HG03064 (cell line): ENCODE measurements at regions not wholly inside any gene's neighbourhood (a gene's known extent, or its start where the extent isn't known, plus 50 kb on each side); places are given as distances from the start of the nearest gene placed in this dataset.

Experiments used
- ATAC-seq: cut with Tn5 transposase; IDR thresholded peaks from one replicate; pipeline ENCODE4 v1.9.1; 2021; ENCODE audit warnings: low read depth; ENCODE audit not compliant: unreplicated experiment

DNA sequence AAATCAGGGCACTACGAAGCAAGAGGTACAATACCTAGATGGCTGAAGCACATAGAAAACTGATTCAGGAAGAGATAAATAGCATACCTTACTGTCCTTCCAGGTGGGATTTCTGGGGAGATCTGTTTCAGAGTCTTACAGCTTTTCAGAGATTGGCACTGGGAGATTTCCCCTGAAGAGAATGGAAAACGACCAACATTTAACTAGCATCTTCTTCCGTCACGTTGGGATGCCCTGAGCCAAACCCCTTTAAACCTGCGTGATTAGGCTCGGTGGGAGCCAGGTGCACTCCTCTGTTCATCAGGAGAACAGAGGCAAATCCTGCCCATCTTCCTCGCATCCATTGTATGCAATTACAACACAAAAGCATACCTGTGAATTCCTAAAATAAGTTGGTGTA lies 614.5 kb downstream of the HDGFL1 start:
- ATAC-seq = no peak

DNA sequence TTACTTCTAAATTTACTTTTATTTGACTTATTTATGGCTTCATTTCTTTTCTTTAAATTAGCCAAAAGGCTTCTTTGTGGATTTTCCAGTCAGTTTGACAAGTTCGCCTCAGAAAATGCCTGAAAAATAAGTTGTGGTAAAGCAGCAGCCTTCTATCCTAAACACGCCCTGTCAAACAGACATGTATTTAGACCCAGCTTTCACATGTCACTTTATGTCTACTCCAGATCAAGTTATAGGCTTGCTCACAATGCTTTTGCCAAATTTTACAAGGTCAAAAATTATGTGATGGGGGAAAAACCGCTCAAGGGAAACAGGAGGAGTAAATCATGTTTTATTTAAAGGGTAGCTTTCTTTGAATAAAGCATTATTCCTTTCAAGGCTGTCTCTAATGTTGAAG lies 615.0 kb downstream of the HDGFL1 start:
- no peak for ATAC-seq

DNA sequence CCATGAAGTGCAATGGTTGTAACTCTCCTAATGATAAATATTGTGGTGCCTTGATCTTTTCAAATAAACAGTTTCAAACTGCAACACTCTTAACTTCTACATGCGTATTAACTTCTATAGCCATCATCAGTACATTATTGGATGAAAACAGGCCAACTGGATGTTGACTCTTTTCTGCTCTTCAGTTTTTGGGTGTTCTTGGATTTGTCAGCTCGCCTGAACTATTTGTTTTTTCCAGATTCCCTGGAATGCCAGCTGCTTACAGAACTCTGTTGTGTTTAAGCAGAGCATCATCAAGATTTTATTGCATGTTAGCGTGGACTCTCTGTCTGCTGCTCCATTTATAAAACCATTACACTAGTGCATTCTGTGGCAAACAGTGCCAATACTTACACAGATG lies 626.1 kb downstream of the HDGFL1 start:
- no peak for ATAC-seq

DNA sequence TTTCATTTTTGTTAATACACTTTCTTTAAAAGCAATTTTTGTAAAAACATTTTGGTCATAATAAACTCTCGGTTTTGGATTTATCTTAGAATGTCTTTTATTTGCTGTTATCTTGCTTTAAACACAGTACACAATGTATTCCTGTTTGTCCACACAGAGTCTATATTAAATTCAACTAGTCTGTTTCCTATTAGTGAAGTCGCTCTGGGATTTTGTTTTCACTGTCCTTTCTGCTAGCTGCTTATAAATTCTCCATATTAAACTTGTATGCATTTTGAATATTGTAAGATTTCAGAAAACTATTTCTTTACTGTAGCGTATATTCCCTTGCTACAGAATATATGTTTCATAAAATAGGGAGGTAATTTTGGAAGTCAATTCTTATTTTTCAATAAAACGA lies 630.2 kb downstream of the HDGFL1 start:
- no peak for ATAC-seq

DNA sequence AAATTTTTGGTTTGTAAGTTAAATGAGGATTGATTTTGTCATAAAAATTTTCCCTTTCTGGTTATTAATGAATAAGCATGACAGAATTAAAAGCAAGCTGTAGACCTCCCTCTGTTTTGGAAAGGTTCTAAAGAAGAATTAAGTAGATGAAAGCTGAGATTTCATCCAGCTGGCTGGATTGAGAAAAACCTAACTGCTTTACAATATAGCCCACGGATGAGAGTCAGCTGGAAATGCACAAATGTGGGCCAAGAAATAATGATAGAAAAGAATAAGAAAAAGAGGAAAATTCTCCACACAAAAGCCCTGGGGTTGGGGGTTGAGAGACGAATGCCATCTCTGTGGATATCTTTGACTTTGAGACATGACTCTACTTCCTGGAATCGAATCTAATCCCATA lies 631.6 kb downstream of the HDGFL1 start:
- ATAC-seq = no peak

DNA sequence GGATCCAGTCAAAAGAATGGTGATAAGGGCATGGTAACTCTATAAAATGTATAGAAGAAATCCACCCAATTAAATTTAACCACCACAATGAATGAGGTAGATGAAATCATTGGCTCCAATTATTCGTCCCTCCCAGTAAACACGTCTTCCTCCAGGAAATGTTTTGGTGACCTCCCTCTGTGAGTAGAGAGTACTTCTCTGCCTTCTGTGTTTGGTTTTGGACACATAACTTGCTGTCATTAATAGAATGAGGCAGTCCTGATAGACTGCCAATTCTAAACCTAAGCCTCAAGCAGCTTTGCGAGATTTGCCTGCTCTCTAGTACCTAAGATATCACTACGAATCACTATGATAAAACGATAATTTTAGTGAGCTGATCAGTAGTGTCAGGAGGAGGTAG lies 632.8 kb downstream of the HDGFL1 start:
- no peak for ATAC-seq

DNA sequence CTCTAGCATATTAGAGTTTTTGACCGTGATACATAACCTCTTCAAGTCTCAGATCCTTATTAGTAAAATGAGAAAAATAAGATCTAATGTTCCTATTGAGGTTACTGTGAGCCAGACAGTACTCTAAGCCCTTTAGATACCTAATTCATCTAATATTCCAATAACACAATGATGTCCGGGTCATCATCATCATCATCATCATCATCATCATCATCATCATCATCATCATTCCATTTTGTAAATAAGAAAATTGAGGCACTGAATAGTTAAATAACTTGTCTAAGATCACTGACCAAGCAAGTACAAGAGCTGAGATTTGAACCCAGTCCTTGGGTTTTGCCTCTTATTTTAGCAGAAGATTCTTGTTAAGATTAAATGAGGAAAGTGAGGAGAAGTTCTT lies 643.0 kb downstream of the HDGFL1 start:
- no peak for ATAC-seq

DNA sequence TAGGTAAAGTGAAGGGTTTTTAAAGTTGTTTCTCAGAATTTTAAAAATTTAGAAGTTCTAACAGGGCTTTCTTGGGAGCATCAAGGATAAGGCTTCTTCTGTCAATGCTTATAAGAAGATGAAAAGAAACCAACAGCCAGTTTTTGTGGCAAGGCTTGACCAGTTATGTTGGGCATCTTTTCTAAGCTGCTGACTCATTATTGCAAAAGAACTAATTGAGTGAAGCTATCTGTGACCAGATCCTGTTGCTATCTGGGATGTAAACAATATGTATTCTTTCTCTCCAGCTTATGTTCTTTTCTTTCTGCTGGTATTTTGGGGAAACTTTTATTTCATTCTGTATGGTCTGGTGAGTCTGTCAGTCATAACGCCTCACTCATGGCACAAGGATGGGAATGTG lies 643.8 kb downstream of the HDGFL1 start:
- ATAC-seq = no peak

DNA sequence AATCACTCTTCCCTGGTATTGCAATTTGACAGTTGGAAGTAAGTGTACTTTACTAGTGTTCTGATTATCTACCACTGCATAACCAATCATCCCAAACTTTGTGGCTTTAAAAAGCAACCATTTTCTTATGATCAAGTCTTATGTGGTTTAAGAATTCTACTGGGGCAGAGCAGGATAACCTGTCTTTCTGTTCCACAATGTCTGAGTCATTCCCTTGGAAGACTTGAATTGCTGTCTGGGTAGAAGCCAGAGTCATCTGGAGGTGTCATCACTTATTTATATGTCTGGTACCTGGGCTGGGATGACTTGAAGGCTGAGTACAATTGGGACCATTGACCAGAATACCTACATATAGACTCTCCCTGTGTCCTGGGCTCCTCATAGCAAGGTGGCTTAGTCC lies 644.3 kb downstream of the HDGFL1 start:
- ATAC-seq = no peak

DNA sequence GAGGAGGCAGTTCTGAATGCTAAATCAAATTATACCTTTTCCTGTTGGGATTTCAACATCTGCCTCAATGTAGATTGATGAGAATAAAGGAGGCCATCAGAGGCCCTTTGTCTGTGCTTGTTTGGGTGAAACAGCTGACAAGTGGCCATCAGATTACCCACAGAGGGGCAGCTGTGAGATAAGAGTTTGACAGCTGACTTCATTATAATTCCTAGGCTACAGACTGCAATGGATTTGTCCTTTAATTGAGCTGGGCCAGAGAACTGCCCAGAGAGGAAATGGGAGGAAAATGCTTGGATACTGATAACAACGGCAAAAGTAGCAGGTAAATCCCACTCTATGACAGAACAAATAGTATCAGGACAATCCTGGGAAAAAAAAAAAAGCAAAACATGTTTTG lies 649.4 kb downstream of the HDGFL1 start:
- ATAC-seq = no peak

DNA sequence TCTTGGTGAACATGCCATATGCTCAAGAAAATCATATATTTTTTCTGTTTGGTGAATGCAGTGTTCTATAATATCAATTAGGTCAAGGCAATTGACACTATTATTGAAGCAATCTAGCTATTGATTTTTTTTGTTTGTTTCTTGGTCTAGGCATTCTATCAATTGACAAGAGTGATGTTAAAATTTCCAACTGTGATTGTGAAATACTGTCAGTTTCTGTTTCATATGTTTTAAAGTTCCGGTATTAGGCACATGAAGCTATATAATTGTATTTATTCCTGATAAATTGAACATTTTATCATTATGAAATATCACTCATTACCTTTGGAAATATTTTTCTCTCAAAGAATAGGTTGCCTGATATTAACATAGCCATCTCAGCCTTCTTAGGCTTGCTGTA lies 653.4 kb downstream of the HDGFL1 start:
- ATAC-seq = no peak

DNA sequence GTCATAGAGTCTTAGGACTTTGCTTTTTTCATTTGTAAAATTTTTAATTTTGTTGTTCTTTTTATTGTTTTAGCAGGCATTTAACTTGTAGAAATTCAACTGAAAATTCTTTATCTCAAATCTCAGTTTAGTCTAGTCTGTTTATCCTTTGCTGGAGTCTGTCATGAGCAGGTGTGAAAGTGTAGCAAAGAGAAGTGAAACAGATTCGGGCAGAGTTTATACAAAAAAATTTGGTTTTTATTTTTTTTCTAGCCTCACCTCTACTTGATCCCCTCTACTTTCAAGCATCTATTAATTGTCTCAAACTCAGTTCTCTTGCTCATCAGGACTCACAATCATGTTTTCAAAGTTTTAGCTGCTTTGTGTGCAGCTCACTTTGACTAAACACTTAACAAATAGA lies 655.2 kb downstream of the HDGFL1 start:
- no peak for ATAC-seq

DNA sequence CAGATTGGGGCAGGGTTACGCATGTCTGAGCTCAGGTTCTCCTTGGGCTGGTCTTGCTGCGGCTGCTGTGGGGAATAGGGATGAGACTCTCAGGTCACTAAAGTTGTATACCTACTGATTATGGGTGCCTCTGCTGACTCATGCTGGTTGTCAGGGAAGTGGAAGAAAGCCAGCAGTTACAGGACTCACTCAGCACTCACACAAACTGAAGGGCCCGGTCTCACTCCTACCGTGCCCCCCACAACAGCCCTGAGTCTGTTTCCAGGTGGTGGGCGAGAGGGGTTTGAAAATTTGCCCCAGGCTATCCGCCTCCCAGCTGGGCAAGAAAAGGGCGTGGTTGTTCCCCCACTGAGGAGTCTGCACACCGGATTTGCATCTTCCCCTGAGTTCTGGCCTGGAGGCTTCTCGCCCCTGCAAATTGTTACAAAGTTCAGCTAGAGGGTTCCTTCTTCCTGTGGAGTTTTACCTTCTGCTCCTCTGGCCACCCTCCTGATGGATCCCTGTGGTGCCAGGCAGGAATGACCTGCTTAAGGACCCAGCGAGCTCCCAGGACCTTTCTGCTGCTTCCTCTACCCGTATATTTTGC lies 659.2 kb downstream of the HDGFL1 start:
- no peak for ATAC-seq

DNA sequence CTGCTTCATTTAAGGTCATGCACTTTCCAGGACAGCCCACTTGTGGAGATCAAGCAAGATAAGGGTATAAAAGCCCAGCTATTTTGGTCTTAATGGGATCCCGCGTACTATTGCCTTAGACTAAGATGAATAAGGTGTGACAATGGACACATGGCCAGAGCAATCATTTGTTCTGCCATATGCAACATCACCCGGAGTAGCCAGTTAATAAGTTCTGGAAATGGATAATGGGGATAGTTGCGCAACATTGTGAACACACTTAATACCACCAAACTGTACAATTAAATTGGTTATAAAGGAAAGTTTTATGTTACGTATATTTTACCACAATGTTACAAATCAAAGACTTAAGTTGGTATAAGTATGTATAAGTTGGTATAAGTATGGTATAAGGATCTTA lies 674.5 kb downstream of the HDGFL1 start:
- no peak for ATAC-seq

DNA sequence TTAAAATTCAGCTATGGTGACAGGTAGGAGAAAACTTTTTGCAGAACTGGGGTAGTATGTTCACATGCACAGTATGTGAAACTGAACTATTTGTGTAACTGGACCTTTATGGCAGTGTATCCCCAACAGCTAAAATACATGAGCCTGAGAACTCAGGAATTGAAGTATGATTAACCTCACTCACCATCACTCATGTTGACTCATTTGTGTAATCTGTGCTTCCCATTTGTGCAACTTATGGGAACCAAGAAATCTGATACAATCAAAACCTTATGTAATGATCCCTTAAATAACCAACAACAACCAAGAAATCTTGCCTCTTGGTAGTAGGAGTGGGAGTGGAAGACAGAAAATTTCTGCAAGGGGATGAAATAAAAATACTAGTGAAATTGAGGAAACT lies 674.9 kb downstream of the HDGFL1 start:
- ATAC-seq = no peak

DNA sequence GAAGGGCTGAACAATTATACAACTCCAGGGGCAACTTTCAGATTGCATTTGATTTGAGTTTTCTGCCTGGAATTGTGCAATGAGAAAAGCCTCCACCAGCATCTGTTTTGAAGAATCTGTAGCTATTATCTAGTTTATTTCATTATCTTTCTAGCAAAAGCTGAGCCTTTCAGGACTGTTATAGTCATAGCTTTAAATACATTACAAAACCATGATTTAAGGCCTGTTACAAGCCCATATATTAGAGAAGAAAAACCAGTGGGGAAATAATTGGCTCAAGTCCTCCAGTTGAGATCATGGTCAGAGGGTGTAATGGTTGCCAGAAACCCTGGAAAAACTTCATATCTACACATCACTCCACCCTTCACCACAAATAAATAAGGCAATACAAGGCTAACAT lies 676.2 kb downstream of the HDGFL1 start:
- ATAC-seq = no peak

DNA sequence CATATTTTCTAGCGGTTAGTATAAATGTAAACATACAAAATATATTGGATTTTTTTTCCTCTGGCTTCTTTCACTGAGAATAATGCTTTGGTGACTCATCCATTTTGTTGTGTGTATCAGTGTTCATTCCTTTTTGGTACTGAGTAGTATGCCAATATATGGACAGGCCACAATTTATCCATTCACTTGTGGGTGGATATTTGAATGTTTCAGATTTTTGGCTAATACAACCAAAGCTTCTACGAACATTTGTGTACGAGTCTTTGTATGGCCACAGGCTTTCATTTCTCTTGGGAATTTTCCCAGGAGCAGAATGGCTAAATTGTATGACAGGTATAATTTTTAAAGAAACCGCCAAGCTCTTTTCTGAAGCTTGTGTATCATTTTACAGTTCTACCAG lies 677.5 kb downstream of the HDGFL1 start:
- ATAC-seq = no peak

DNA sequence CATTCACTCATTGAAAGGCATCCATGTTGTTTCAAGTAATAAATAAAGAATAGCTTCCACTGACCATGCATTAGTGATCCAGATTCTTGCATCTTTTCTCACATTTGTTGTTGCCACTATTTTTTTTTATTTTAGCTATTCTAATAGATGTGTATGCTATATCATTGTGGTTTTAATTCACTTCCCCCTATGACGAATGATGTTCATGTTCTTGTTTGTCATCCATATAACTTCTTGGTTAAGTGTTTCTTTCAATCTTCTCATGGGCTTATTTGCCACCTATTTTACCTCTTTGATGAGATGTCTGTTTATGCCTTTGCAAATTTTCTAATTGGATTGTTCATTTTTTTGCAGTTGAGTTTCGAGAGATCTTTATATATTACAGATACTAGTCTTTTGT lies 681.2 kb downstream of the HDGFL1 start:
- ATAC-seq = no peak

DNA sequence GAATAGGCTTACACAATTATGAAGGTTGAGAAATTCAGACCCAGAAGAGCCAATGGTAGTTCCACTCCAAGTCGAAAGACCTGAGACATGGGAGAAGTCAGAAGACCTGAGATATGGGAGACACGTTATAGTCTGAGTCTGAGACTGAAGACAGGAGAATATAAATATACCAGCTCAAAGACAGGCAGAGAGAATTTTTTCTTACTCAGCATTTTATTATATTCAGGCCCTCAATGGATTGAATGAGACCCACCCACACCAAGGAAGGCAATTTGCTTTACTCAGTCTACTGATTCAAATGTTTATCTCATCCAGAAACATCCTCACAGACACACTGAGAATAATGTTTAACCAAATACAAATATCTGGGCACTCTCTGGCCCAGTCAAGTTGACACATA lies 693.5 kb downstream of the HDGFL1 start:
- no peak for ATAC-seq

DNA sequence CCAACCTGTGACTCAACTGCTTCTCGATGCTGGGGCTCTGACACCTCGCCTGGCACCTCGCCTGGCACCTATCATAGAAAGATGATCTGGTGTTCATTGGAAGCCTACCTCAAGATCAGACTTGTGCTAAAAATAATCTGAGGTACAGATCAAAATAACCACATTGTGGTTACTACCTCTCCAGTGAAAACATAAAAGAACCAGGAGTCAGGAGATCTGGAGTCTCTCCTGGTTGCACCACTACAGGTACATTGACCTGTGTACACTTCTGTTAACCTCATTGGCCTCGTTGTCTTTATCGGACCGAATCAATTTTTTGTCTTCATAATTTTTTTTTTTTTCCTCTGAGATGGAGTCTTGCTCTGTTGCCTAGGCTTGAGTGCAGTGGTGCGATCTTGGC lies 695.9 kb downstream of the HDGFL1 start:
- ATAC-seq = no peak

DNA sequence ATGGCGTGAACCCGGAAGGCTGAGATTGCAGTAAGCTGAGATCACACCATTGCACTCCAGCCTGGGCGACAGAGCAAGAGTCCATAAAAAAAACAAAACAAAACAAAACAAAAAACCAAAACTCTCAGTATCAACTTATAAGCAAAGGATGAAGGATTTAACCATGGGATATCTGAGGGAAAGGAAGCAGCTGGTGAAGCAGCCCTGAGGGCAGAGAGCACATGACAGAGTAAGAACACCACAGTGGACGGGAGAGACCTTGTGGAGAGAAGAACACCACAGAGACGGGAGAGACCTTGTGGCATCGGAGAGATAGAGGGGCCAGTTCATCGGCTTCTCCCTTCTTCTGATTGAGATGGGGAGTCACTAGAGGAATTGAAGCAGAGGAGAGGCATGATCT lies 697.2 kb downstream of the HDGFL1 start:
- no peak for ATAC-seq

DNA sequence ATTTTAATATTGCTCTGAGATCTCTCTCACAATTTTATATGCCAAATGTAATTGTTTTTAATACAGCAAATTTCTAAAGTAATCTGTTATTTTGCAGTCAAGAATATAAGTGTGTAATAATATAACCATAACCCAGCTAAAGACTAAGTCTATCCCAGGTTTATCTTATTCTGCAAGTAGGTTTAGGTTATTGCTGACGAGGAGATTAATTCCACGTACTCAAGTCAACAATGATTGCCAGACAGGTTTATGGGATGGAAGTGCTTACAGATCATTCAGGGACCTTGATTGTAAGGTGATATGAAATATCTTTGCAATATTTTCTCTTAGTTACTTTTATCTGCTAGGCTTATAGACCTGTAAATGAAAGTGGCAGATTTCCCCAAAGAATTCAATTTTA lies 698.3 kb downstream of the HDGFL1 start:
- ATAC-seq = no peak

DNA sequence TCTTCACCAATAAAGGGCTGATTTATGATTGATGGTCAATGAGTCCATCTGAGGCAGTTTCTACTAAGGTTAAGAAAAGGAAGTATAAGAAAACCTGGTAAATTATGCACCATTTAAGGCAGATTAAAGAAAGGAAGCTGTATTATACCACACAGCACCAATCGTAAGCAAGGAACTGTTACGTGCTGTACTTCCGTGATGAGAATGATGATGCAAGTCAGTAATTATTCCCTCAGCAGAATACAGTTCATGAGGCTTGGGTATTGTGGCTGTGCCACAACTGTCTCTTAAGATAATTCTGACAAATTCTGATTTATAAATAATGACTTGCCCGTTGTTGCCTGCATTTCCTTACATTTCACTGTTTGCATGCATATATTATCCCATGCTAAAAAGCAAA lies 699.0 kb downstream of the HDGFL1 start:
- no peak for ATAC-seq
